GM23338 (cell line): ENCODE measurements at regions not wholly inside any gene's neighbourhood (a gene's known extent, or its start where the extent isn't known, plus 50 kb on each side); places are given as distances from the start of the nearest gene placed in this dataset.

ENCODE experiments used
- EZH2 ChIP-seq: fragments of 200-600 bp; sonication (generic); IDR thresholded peaks from one replicate; pipeline ENCODE4 v1.8.0; 2017; ENCODE audit warnings: antibody characterized with exemption, mild to moderate bottlenecking, low read depth; ENCODE audit not compliant: unreplicated experiment
- EZH2phosphoT487 ChIP-seq: fragments of 200-600 bp; sonication (generic); IDR thresholded peaks from one replicate; pipeline ENCODE4 v1.8.1; 2018; ENCODE audit warnings: antibody characterized with exemption; ENCODE audit not compliant: unreplicated experiment
- POLR2AphosphoS5 ChIP-seq: IDR thresholded peaks from 2 replicates; pipeline ENCODE4 v1.6.1; 2016; ENCODE audit warnings: antibody characterized with exemption, low read depth
- TF ChIP-seq, protein P1 (sequence below), 2 experiments: fragments of 200-600 bp in 1 of 2; sonication (generic) in 1 of 2; conservative IDR thresholded peaks; 2 replicates each; pipeline versions ENCODE4 v1.5.1 to v1.6.1; 2016 to 2017; ENCODE audit warnings: antibody characterized with exemption in 2 of 2, low read depth in 2 of 2, mild to moderate bottlenecking in 2 of 2, moderate library complexity in 1 of 2

DNA sequence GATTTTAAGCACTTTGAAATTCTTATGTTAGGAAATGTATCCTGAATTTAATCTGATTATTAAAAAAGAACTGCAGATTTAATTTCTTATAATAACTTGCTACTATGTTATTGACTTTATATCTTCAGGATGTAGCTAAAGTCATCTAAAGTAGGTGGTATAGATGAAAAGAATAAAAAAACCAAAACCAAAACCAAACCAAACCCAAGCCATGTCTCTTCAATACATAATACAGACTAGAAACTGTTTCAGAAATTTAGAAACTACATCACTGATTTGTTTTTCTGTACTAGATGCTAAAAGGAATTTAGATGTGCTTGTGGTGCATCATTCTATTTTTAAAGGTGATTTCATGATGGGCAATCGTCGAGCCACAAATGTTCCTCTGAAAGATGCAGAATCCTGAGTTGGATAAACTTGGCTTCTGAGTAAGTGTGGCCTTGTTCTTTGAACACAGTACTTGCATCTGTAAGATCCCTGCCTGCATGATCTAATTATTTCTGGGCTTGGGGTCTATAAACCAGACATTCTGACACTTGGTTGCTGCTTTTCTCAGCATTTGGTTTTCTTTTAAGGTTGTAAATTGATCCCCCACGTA lies 287.1 kb upstream of the SUCLG2 start:
- TF ChIP-seq, protein P1, sequence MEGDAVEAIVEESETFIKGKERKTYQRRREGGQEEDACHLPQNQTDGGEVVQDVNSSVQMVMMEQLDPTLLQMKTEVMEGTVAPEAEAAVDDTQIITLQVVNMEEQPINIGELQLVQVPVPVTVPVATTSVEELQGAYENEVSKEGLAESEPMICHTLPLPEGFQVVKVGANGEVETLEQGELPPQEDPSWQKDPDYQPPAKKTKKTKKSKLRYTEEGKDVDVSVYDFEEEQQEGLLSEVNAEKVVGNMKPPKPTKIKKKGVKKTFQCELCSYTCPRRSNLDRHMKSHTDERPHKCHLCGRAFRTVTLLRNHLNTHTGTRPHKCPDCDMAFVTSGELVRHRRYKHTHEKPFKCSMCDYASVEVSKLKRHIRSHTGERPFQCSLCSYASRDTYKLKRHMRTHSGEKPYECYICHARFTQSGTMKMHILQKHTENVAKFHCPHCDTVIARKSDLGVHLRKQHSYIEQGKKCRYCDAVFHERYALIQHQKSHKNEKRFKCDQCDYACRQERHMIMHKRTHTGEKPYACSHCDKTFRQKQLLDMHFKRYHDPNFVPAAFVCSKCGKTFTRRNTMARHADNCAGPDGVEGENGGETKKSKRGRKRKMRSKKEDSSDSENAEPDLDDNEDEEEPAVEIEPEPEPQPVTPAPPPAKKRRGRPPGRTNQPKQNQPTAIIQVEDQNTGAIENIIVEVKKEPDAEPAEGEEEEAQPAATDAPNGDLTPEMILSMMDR (conservative IDR thresholded peaks at IDR 0.05; ENCODE audit: low read depth in 2 of 2) = no peak
- TF ChIP-seq EZH2 = no peak
- TF ChIP-seq POLR2AphosphoS5 = no peak
- no peak for TF ChIP-seq EZH2phosphoT487
